SK-N-SH treated with all-trans-retinoic acid at 6 μM for 48 hours (cell line): ENCODE measurements at regions not wholly inside any gene's neighbourhood (a gene's known extent, or its start where the extent isn't known, plus 50 kb on each side); places are given as distances from the start of the nearest gene placed in this dataset.

ENCODE experiments used
- GLIS3 ChIP-seq: fragments of 250-450 bp; sonication (Bioruptor Pico); IDR thresholded peaks from 2 replicates; pipeline ENCODE4 v1.5.0; 2020; ENCODE audit warnings: mild to moderate bottlenecking, moderate library complexity
- PATZ1 ChIP-seq: fragments of 250-450 bp; sonication (Bioruptor Pico); IDR thresholded peaks from 2 replicates; pipeline ENCODE4 v1.8.0; 2020; ENCODE audit warnings: mild to moderate bottlenecking, moderate library complexity, borderline replicate concordance
- ZFP30 ChIP-seq: fragments of 450-650 bp; formaldehyde crosslinking; IDR thresholded peaks from 2 replicates; pipeline ENCODE4 v1.5.0; 2022; ENCODE audit warnings: mild to moderate bottlenecking, moderate library complexity
- ZNF8 ChIP-seq: fragments of 450-650 bp; formaldehyde crosslinking; IDR thresholded peaks from 2 replicates; pipeline ENCODE4 v1.5.0; 2020; ENCODE audit warnings: mild to moderate bottlenecking, moderate library complexity

GRCh38 chr2:123362671-123363440 lies 662.2 kb upstream of the CNTNAP5 start:
- TF ChIP-seq ZFP30 (CRISPR knock-in tag), result no peak
- no peak for TF ChIP-seq GLIS3 (CRISPR knock-in tag)
- no peak for TF ChIP-seq ZNF8
- TF ChIP-seq PATZ1 (CRISPR knock-in tag), result no peak
